Ecto neural progenitor cell (in vitro differentiated cells): ENCODE measurements at regions not wholly inside any gene's neighbourhood (a gene's known extent, or its start where the extent isn't known, plus 50 kb on each side); places are given as distances from the start of the nearest gene placed in this dataset.
"Not testable (repeated sequence)": the region's sequence is repeated elsewhere in the genome, so short reads cannot be mapped to it uniquely, and the experiment has no call there.

Experiments
- DNase-seq: peaks from one replicate; pipeline ENCODE4 v3.0.0-alpha.2; 2018; ENCODE audit warnings: low spot score

DNA sequence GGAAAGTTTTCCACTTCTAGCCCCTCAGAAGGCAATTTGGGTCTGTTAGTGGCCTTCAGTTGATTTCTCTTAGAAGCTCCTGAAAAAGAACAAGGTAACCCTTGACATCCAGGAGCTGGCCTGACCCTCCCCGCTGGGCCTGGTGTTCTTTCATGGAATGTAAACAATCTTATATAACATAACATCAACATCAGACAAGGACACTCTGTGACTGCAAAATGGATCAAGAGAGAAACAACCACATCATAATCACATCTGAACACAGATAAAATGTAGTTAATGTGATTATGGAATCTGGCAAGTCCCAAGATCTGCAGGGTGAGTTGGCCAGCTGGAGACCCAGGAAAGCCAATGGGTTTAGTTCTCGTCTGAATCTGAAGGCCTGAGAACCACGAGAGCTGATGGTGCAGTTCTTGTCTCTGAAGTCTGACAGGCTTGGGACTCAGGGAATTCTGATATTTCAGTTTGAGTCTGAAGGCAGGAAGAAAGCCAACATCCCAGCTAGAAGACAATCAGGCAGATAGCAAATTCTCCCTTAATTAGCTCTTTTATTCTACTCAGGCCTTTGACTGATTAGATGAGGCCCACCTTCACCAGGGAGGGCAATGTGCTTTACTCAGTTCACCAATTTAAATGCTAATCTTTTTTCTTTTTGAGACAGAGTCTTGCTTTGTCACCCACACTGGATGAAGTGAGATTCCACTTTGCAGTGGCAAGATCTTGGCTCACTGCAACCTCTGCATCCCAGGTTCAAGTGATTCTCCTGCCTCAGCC is 91.4 kb upstream of the NAMPT start:
- no peak for DNase-seq

DNA sequence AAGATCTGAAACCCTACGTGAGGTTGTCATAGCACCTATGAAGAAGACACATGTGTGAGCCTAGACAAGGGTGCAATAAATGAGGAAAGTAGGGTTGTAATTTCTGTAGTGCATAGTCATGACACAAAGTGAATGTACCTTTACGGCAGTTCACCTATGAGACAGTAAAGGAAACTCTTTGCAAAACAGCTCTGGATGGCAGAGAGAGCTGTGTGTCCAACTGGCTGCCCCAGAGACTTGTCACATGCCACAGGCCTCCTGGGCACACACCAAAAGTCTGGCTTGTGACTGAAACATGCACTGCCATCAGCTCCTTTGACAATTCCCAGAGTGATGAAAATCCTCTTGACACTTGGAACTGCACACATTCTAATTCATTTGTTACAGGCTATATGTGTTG is 90.7 kb upstream of the NAMPT start:
- DNase-seq = no peak

DNA sequence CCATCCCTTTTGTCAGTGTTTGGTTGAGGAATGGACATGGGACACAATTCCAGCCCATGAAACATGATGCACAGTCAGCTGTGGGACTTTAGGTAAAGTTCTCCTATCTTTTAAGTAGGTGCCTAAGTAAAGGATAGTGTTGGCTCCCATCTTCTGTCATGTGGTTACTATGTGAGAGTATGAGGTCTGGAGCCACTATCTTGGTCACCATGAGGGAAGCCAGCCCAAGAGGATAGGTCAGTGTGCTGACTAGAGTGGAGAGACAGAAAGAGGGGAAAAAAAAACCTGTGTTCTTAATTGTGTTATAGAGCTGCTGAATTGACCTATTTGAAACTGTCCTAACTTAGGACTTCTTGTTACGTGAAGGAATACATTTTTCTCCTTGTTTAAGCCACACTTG is 89.7 kb upstream of the NAMPT start:
- no peak for DNase-seq

DNA sequence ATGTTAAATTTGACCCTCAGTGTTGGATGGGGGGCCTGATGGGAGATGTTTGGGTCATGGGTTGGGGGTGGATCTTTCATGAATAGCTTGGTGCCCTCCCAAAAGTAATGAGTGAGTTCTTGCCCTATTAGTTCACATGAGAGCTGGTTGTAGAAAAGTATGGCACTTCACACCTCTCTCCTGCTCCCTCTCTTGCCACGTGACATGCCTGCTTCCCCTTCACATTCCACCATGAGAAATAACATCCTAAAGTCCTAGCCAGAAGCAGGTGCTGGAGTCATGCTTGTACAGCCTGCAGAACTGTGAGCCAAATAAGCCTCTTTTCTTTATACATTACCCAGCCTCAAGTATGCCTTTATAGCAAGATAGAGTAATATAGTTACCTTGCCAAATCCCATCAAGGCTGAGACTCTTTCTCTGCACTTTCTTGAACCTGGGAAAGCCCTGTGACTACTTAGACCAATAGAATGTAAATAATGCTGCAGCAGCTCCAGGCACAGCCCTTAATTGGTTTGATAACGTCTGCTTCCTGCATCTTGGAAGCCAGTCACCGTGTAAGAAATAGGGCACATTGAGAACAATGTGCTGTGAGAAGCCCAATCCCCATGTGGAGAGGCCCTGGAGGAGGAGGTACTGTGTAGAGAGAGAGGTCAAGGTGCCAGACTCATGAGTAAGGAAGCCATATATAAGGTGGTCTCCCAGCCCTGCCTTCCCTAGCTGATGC is 88.0 kb upstream of the NAMPT start:
- no peak for DNase-seq

DNA sequence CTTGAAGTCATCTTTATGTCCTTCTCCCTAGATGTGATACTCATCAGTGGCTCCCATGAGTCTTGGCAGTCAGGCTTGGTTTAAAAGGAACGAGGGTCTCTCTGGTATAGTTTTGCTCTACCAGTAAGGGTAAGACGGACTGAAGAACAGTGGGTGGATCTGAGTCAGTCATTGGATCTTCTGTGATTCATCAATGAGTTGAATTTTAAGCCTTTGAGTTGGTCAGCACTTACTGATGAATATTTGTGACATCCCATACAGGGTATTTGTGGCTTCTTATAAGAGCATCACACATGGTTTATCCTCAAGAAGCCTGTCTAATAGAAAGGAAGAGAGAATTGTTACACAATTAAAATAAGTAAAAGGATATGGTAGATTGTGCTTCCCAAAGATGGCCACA is 87.3 kb upstream of the NAMPT start:
- no peak for DNase-seq

DNA sequence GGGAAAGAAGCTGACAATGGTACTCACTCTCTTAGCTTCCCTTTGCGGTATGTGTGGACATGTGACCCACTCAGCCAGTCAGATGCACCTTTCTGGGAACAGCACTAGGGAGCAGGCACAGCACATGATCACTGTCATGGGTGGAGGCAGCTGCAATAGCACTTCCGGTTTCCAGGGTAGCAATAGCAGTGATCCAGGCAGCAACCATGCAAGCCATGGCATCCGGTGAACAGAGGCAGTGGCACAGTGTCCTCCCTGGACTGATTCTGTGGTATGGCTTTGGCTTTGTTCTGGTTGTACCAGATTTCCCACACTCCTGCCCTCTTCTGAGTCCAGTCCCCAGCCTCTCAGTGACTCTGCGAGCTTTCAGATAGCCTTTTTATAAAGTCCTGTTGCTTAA is 86.8 kb upstream of the NAMPT start:
- no peak for DNase-seq

DNA sequence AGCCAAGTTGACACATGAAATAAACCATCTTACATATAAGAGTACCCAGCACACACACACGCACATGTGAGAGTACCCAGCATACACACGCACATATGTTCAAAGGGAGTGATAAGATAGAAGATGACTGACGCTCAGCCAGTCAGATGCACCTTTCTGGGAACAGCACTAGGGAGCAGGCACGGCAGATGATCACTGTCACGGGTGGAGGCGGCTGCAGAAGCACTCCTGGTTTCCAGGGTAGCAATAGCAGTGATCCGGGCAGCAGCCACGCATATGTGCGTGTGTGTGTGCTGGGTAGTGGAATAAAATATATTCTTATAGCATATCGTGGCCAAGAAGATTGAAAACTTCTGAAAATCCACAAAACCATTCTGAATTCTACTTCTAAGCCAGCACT is 85.8 kb upstream of the NAMPT start:
- DNase-seq = no peak

DNA sequence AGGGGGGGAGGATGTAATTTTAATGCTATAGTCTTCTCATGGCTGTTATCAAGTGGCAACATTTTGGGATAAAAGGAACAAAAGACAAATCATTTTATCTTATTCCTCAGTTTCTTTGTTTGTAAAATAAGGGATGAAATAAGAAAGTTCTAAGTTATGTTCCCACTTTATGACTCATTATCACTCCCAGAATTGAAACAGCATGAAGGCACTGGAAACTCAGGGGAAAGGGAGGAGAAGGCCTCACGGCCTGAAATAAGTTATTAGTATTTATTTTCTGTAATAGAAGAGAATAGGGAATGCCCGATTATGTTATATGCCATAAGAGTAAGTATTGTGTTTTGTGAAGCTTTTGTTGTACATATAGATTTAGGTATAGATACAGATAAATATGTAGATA is 85.0 kb upstream of the NAMPT start:
- DNase-seq = no peak

DNA sequence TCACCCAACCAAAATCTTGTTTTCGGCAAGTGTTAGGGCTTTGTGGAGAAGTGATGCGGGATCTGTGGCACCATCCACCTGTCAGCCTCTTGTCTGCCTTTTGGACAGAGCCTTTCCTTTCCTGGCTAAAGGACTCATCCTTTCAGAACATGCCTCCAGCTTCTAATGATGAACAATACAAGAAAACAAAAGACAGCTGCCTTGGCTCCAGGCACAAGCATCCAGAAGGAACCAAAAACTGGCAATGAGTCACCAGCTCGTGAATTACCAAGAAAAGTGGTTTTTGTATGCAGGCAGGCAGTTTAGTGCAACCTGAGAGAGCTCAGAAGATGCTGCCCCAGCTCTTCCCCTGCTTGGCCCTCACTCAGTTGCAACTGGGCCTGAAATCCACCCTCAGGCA is 84.6 kb upstream of the NAMPT start:
- no peak for DNase-seq

DNA sequence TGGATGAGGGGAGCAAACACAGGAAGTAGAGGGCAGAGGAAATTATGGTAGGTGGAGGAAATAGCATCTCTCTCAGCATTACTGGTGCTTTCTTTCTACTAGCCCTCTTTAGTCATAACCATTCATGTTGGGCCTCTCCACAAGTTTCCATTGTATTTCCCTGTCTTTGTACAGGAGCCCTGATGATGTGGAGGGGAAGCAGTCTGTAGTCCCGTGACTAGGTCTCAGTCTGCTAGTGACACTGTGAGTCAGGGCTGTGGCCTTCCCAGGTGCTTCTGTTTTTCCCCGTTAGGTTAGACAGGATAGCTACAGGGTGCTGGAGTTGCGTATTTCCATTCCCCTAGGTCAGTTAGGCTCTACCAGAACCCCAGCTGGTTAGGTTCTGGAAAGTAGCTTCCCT is 82.9 kb upstream of the NAMPT start:
- no peak for DNase-seq

DNA sequence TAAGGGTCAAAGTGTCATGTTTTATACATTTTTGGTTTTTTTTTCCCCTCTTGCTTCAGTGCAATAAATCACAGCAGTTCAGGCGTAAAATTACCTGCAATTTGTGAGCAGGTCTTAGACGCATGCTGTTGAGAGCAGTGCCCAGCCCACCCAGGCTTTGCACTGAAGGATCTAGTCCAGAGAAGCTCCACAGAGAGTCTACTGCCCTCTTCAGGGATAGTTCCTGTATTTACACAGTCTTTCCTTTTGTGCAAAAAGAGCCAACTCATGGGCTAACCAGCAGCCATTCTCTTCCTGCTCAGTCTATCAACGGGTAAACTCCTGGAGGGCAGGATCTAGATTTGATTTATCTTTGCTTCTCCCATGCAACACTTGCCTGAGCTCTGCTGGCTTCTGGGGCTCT is 82.2 kb upstream of the NAMPT start:
- DNase-seq = no peak

DNA sequence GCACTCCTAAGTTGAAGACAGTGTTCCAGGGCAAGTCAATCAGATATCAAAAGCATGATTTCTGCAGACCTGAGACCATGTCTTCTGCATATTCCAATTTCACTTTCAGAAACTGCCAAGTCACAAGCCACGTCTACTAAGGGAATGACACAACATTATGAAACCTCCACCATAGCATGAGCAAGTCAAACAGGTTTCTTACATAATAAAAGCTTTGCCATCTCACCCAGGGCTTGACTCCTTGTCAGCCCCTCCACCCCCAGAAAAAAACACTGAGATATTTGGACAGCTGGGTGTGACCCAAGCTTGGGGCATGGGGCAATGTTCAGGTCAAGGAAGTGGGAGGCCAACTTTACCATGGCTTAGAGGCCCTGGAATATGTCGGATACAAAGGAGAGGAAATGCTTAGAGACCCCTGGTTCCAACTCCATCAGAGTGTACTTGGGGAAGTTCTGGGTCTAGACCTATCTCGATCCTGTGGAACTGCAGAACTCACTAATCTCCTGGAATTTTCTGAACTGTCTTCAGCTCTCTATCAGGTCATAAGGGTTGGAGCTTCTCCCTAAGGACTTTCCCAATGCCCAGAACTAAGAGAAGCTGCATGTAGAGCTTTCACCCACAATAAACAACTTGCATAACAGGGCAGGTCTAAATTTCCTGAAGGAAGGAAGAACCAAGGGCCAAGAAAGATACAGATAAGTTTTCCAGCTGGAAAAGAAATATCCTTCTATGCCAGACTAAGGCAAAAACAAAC is 80.6 kb upstream of the NAMPT start:
- no peak for DNase-seq

DNA sequence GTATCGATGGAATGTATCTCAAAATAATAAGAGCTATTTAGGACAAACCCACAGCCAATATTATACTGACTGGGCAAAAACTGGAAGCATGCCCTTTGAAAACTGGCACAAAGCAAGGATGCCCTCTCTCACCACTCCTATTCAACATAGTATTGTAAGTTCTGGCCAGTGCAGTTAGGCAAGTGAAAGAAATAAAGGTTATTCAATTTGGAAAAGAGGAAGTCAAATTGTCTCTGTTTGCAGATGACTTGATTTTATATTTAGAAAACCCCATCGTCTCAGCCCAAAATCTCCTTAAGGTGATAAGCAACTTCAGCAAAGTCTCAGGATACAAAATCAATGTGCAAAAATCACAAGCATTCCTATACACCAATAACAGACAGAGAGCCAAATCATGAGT is 77.7 kb upstream of the NAMPT start:
- not testable (repeated sequence) for DNase-seq

DNA sequence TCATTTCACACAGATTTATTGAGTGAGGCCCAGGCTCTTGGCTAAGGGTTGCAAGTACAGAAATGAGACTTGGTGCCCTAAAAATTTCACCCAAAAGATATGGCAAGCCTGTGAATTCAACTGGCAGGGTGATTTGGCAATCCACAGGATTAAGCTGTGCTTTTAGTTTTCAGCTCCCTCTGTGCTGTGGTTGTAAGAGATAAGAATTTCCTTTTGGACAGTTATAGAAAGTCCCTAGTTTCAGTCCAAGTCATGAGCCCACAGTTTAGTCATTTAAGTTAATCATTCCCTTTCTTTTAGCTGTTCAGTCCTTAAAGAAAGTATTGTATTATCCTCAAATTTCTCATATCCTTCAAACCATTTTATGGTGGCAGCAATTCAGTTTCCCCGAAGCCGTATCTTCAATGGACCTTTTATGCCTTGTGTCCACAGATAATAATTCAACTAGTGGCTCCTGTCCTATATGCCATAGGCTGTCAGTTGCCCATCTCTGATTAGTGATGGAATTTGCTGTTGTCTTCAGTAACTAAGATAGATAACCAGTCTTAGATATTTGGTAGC is 73.4 kb upstream of the NAMPT start:
- no peak for DNase-seq

DNA sequence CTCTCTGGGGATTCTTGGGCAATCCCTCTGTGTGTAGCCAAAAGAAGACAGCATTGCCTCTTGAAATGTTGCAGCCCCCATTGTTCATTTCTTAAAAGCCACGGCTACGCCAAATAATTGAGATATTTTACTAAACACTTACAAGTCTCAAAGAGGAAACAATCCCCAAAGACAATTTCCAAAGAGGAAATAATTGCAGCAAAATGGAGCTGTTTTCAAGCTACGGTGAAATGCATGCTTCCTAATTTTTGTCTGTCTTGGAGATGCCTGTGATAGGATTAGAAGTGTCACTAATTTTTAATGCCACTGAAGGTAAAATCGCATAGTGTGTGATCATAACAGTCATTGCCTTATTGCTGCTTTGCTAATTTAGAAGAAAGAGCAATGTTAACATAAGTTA is 72.9 kb upstream of the NAMPT start:
- no peak for DNase-seq

DNA sequence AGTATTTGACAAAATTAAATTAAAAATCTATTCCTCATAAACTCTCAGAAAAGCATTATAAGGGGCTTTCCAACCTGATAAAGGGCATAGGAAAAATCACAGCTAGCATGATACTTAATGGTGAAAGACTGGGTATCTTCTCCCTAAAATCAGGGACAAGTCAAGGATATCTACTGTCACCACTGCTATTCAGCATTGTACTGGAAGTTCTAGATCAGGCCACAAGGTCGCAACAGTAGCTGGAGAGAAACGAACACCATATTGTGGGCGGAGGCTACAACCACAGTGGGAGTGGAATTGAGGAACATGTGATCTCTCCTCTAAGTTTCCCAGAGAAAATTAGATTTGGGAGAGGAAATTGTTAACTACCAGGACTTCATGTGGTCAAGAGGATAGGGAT is 70.0 kb upstream of the NAMPT start:
- DNase-seq = no peak

DNA sequence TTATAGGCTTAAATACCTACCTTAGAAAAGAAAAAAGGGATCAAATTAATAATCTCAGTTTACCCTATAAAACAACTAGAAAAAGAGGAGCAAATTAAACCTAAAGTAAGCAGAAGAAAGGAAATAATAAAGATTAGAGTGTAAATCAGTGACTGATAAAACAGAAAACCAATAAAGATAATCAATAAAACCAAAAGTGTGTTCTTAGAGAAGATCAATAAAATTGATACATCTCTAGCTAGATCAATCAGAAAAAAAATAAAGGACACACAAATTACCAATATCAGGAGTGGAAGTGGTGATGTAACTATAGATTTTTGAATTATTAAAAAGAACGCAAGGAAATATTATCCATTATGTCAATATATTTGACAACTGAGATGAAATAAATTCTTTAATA is 69.2 kb upstream of the NAMPT start:
- no peak for DNase-seq

DNA sequence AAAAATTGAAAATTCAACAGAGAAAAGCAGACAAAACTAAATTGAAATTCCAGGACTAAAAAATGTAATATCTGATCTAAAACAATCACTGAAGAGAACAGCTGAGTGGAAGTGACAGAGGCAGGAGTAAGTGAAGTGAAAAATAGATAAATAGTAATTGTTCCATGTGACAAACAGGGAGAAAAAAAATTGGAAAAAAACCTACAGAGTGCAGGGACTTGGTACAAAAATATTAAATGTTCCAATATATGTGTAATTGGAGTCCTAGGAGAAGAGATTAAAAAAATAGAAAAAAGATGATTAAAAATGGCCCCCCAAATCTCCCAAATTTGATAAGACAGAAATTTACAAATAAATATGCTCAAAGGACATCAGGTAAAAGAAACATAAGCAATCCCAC is 63.4 kb upstream of the NAMPT start:
- DNase-seq = no peak

DNA sequence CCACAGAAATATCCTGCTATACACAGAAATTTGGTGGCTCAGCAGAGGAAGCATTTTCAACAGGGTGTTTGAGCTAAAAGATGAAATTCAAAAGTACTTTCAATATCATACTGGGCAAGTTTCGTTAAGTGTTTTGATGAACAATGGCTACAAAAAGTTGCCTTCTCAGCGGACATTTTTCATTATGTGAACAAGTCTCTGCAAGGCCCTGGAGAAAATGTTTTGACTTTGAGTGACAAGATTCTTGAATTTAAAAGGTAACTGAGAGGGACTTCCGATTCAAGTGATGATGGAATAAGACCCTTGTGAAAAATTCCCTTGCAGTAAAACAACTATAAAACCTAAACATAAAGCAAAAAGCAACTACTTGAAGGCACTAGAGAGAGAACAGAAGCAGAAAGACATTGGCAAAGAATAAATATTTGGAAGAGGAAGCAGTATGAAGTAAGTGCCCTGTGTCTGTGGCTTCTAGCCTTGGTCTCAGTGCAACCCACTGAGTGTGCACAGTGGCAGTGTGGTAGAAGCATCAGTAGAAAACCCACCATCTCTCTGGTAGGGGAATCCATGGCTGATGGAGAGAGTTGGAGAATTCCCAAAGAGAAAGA is 62.5 kb upstream of the NAMPT start:
- DNase-seq = no peak

DNA sequence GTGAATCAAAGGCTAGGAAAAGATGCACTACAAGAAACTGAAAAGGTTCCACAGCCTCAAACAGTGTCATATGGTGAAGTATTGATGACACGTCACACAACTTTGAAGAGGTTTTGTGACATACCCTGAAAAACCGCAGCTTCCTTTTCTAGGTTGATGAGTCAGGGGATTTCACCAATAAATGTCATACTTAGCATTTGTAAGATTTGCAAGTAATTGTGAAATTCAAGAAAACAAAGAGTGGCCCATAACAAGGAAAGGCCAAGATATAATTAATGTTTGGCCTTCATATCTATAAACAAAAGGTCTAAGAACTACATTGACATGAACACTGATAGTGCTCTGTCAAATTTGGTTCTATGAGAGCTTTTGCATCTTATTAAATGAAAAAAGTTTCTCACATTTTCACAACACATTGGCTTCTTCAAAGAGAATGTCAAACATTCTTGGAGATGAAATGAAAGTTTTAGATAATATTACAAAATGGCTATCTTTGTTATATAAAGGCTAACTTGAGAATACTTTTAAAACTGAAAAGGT is 62.0 kb upstream of the NAMPT start:
- DNase-seq = no peak

DNA sequence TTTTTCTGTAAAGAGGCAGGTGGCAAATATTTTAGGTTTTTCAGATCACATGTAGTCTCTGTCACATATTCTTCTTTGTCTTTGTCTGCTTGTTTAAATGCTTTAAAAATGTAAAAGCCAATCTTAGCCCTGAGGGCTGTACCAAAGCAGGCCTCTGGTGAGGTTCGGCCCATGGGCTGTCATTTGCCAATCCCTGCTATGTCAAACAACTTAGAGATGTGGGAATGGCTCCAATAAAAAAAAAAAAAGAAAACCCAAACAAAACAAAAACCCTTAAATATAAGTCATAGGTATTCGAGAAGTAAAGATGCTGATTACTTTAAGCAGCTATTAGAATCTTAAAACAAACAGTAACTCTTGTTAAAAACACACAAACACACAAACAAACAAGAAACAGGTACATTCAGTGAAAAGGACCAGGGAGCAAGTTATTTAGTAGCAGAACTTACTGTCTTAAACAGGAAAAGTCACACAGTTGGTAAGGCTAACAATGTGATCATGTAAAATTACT is 61.4 kb upstream of the NAMPT start:
- DNase-seq = no peak
